Osteocyte (in vitro differentiated cells): ENCODE measurements at regions not wholly inside any gene's neighbourhood (a gene's known extent, or its start where the extent isn't known, plus 50 kb on each side); places are given as distances from the start of the nearest gene placed in this dataset.
A peak's percentile ranks its signal among the peaks of the same experiment; 100 is the strongest.

Experiments
- DNase-seq: peaks from one replicate; pipeline ENCODE4 v3.0.0; 2021; ENCODE audit warnings: mixed read lengths; ENCODE audit not compliant: unreplicated experiment; ENCODE audit errors: extremely low spot score
- H3K27ac Mint-ChIP-seq: one replicate; pipeline ENCODE4 v1.8.0; 2021; ENCODE audit warnings: mild to moderate bottlenecking, mixed read lengths; ENCODE audit not compliant: unreplicated experiment
- H3K27me3 Mint-ChIP-seq: one replicate; pipeline ENCODE4 v1.8.0; 2021; ENCODE audit warnings: mixed read lengths; ENCODE audit not compliant: unreplicated experiment
- H3K36me3 Mint-ChIP-seq: one replicate; pipeline ENCODE4 v1.8.0; 2021; ENCODE audit warnings: mixed read lengths; ENCODE audit not compliant: unreplicated experiment
- H3K4me1 Mint-ChIP-seq: one replicate; pipeline ENCODE4 v1.8.0; 2021; ENCODE audit warnings: mixed read lengths; ENCODE audit not compliant: unreplicated experiment
- H3K4me3 Mint-ChIP-seq: one replicate; pipeline ENCODE4 v1.8.0; 2021; ENCODE audit warnings: mild to moderate bottlenecking, moderate library complexity, mixed read lengths; ENCODE audit not compliant: unreplicated experiment
- H3K9me3 Mint-ChIP-seq: one replicate; pipeline ENCODE4 v1.8.0; 2021; ENCODE audit warnings: mixed read lengths; ENCODE audit not compliant: unreplicated experiment
- TF ChIP-seq, protein P1 (sequence below): fragments of 200-600 bp; sonication (generic); IDR thresholded peaks from 2 replicates; pipeline ENCODE4 v1.5.0; 2021; ENCODE audit warnings: antibody characterized with exemption, mild to moderate bottlenecking, moderate library complexity

DNA sequence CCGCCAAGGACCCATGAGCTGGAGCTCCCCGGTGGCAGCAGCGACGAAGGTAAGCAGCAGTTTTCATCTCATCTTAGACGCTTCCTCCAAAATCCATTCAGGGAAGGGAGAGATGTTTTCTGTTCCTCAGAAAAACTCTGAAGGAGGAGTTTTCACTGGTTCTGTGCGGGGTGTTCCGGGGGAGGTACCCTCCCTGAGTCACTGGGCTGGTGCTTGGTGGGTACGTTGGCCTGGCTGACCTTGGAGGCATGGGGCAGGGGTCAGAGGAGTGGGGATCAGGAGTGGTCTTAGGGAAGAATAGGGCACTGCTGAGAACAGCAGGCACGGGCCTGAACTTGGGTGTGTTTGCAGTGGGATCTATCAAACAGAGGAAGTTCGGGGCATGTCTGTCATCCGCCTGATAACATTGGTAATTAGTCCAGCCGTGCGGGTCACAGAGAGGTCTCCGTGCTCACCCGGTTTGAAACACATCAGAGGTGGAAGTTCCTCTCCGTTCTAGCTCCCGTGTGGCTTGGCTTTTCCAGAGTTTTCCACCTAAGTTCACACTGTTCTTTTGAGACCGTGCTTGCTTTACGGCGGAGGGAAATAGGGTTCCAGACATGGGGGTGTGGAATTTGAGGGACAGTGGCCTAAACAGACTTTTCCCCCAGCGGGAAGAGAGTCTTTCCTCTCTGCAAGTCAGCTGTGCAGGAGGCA lies 59.6 kb upstream of the CIBAR2 start:
- Mint-ChIP-seq H3K4me3 (peak overlapping the region; percentile 71), H3K9me3 (no peaks in the 10 kb centered on the region), H3K27ac (peak overlapping the region; percentile 27), H3K27me3 (no peaks in the 10 kb centered on the region), H3K4me1 (peaks cover 55% of the 10 kb centered on the region), H3K36me3 (no peaks in the 10 kb centered on the region)
- TF ChIP-seq, protein P1, sequence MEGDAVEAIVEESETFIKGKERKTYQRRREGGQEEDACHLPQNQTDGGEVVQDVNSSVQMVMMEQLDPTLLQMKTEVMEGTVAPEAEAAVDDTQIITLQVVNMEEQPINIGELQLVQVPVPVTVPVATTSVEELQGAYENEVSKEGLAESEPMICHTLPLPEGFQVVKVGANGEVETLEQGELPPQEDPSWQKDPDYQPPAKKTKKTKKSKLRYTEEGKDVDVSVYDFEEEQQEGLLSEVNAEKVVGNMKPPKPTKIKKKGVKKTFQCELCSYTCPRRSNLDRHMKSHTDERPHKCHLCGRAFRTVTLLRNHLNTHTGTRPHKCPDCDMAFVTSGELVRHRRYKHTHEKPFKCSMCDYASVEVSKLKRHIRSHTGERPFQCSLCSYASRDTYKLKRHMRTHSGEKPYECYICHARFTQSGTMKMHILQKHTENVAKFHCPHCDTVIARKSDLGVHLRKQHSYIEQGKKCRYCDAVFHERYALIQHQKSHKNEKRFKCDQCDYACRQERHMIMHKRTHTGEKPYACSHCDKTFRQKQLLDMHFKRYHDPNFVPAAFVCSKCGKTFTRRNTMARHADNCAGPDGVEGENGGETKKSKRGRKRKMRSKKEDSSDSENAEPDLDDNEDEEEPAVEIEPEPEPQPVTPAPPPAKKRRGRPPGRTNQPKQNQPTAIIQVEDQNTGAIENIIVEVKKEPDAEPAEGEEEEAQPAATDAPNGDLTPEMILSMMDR, result no peak
- DNase-seq, result no peak

DNA sequence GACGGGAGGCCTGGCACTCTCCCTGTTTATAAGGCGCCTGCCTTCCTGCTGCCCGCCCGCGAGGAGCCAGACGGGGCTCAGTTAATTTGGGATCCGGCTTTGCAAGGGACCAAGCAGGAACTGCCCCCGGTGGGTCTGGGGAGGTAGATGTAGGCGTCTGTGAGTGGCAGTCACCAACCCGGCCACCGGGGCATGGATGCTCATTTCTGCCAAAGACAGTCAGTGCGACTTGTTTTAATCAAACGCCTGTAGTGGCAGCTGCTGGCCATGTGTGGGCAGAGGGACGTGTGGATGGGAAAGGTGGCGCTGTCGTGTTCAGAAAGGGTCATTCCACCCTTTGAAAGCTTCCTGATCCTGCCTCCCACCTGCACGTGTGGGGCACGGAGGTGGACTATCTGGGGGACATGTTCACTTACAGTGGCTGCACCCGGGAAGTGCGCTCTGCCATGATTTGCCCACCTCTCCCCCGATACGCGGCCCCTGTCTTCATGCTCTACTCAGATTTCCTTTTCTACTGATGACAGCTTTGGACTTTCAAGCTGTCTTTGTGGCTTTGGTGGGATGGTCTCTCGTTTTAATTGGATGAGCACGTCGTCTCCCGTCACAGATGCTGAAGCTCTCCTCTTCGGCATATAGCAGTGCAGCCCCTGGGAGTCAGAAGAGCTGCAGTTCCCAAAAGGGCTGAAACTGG lies 60.3 kb upstream of the CIBAR2 start:
- no peaks in the 10 kb centered on the region for H3K36me3 Mint-ChIP-seq
- H3K27me3 Mint-ChIP-seq, result no peaks in the 10 kb centered on the region
- peaks cover 56% of the 10 kb centered on the region for H3K4me1 Mint-ChIP-seq
- H3K4me3 Mint-ChIP-seq, result peak overlapping the region; percentile 71
- peak overlapping the region; percentile 27 for H3K27ac Mint-ChIP-seq
- DNase-seq, result no peak
- TF ChIP-seq, protein P1, result peak; percentile 51
- no peaks in the 10 kb centered on the region for H3K9me3 Mint-ChIP-seq

DNA sequence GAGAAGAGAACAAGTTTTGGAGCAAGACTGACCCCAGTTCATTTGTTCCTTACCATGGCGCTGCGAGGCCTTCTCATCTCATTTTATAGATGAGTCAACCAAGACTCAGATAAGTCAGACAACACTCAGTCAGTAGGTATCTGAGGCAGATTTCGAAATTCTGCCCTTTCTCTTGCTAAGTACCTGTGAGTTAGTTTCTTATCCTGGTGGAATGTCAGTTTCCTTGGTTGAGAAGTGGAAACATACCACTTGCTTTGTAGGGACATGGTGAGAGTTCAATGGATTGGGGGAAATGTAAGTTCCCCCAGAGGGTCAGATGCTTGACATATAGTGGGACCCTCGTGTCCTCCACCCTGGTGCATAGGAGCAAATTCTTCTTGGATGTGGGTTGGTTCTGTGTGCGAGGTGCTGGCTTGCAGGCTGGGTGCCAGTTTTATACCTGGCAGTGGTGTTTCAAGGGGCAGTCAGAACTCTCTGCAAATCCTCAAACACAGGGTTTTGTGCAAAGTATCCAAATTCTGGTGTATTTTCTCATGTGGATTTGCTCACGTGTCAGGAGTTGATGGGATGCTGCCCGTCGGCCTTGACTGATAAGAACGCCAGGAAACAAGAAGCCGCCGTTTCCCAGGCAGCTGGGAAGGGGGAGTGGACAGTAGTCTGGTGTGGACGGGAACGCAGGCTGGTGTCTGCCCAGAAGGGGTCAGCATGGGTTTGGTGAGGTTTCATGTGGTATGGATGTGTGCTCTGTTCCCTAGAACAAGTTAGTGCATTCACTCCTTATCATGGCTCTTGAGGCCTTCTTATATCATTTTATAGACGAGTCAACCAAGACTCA lies 61.1 kb upstream of the CIBAR2 start:
- Mint-ChIP-seq H3K27ac (peak overlapping the region; percentile 75), H3K27me3 (no peaks in the 10 kb centered on the region), H3K4me3 (peak overlapping the region; percentile 71), H3K4me1 (peaks cover 60% of the 10 kb centered on the region), H3K9me3 (no peaks in the 10 kb centered on the region), H3K36me3 (no peaks in the 10 kb centered on the region)
- no peak for DNase-seq
- TF ChIP-seq, protein P1, result peak; percentile 33

DNA sequence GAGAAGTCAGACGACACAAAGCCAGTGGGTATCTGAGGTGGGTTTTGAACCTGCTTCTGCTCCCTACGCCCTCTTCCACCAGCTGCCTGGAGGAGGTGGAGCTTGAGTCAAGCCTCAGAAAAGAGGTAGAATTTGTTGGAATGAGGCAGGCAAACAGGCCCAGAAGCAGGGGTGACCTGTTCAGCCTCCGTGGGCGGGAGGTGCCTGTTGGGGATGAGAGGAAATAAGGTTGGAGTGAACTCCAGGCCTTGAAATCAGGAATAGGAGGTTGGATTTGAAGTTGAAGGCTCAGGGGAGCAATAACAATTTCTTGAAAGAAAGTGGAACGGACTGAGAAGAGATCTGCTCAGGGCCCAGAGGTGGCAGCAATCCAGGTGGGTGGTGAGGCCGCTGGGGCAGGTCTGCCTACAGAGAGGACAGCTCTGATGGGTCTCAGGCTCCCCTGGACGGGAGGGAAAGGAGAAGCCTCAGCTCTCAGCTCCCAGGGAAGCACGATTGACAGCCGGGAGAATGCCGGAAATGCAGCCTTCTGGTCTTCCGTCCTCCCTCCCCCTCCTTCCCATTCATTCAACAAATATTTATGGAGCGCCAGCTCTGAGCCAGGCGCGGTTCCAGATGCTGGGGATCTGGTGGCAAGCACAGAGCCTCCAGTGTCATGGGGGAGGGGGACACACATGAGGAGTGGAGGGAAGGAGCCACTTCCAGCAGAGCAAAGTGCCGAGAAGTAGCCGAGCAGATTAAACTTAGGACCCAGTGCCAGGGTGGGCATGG lies 61.9 kb upstream of the CIBAR2 start:
- no peaks in the 10 kb centered on the region for H3K27me3 Mint-ChIP-seq
- peak overlapping the region; percentile 39 for H3K4me3 Mint-ChIP-seq
- TF ChIP-seq, protein P1, result no peak
- H3K36me3 Mint-ChIP-seq, result no peaks in the 10 kb centered on the region
- no peak for DNase-seq
- H3K27ac Mint-ChIP-seq, result peak overlapping the region; percentile 75
- peaks cover 60% of the 10 kb centered on the region for H3K4me1 Mint-ChIP-seq
- no peaks in the 10 kb centered on the region for H3K9me3 Mint-ChIP-seq
